BLaER1 (cell line): ENCODE measurements at regions not wholly inside any gene's neighbourhood (a gene's known extent, or its start where the extent isn't known, plus 50 kb on each side); places are given as distances from the start of the nearest gene placed in this dataset.
A peak's percentile ranks its signal among the peaks of the same experiment; 100 is the strongest.
"Not testable (repeated sequence)": the region's sequence is repeated elsewhere in the genome, so short reads cannot be mapped to it uniquely, and the experiment has no call there.

Experiments
- H3K27ac ChIP-seq: shearing (Covaris generic); formaldehyde crosslinking; 2 replicates; pipeline ENCODE4 v1.8.1; 2022
- H3K27me3 ChIP-seq: shearing (Covaris generic); formaldehyde crosslinking; 2 replicates; pipeline ENCODE4 v1.8.1; 2022
- H3K36me3 ChIP-seq: shearing (Covaris generic); formaldehyde crosslinking; 2 replicates; pipeline ENCODE4 v1.8.1; 2022
- H3K4me1 ChIP-seq: shearing (Covaris generic); formaldehyde crosslinking; 2 replicates; pipeline ENCODE4 v1.8.1; 2022
- H3K4me2 ChIP-seq: shearing (Covaris generic); formaldehyde crosslinking; 2 replicates; pipeline ENCODE4 v1.8.1; 2022
- H3K4me3 ChIP-seq: shearing (Covaris generic); formaldehyde crosslinking; 2 replicates; pipeline ENCODE4 v1.8.1; 2022
- H3K9ac ChIP-seq: shearing (Covaris generic); formaldehyde crosslinking; 2 replicates; pipeline ENCODE4 v1.8.1; 2022
- H3K9me3 ChIP-seq: shearing (Covaris generic); formaldehyde crosslinking; 2 replicates; pipeline ENCODE4 v1.8.1; 2022
- H4K20me1 ChIP-seq: shearing (Covaris generic); formaldehyde crosslinking; 2 replicates; pipeline ENCODE4 v1.8.1; 2022
- Cebpa-rat ChIP-seq: shearing (Covaris generic); IDR thresholded peaks from 2 replicates; pipeline ENCODE4 v1.8.1; 2022

- Histone ChIP-seq H3K36me3 (no peaks in the 10 kb centered on the region), H3K4me3 (no peak overlapping the region), H3K9me3 (no peaks in the 10 kb centered on the region), H3K4me2 (0 out of 2 replicates have a peak overlapping the region, but pooled peaks have one; percentile 99), H4K20me1 (peaks cover 12% of the 10 kb centered on the region), H3K4me1 (peaks cover 83% of the 10 kb centered on the region), H3K27ac (no peak overlapping the region), H3K9ac (no peak overlapping the region), H3K27me3 (no peaks in the 10 kb centered on the region)
- no peak for TF ChIP-seq Cebpa-rat
Measured at GRCh38 chr6:170093658-170094596, 197.0 kb downstream of the DLL1 start.

- peak overlapping the region; percentile 99; the same call in 1 of the 2 replicates for H3K4me2 ChIP-seq
- TF ChIP-seq Cebpa-rat, result no peak
- H3K27ac ChIP-seq, result no peak overlapping the region
- H3K9me3 ChIP-seq, result no peaks in the 10 kb centered on the region
- H3K27me3 ChIP-seq, result no peaks in the 10 kb centered on the region
- no peak overlapping the region for H3K4me3 ChIP-seq
- H3K36me3 ChIP-seq, result no peaks in the 10 kb centered on the region
- H3K9ac ChIP-seq, result no peak overlapping the region
- H3K4me1 ChIP-seq, result peaks cover 89% of the 10 kb centered on the region
- peaks cover 16% of the 10 kb centered on the region for H4K20me1 ChIP-seq
Measured at GRCh38 chr6:170093276-170093657, 197.6 kb downstream of the DLL1 start.

GRCh38 chr6:170092826-170093225 is 198.1 kb downstream of the DLL1 start:
- Histone ChIP-seq H3K9me3 (no peaks in the 10 kb centered on the region), H3K4me2 (peak overlapping the region; percentile 99), H3K27ac (no peak overlapping the region), H3K9ac (no peak overlapping the region), H4K20me1 (peaks cover 16% of the 10 kb centered on the region), H3K4me3 (no peak overlapping the region), H3K4me1 (peaks cover 91% of the 10 kb centered on the region), H3K27me3 (no peaks in the 10 kb centered on the region), H3K36me3 (no peaks in the 10 kb centered on the region)
- TF ChIP-seq Cebpa-rat, result no peak

GRCh38 chr6:170091639-170092579 is 199.0 kb downstream of the DLL1 start:
- no peaks in the 10 kb centered on the region for H3K36me3 ChIP-seq
- no peak overlapping the region; the same call in 1 of the 2 replicates for H3K27ac ChIP-seq
- H3K27me3 ChIP-seq, result no peaks in the 10 kb centered on the region
- peaks cover 16% of the 10 kb centered on the region for H4K20me1 ChIP-seq
- H3K4me1 ChIP-seq, result peaks cover 82% of the 10 kb centered on the region
- H3K4me2 ChIP-seq, result peak overlapping the region; percentile 99
- no peaks in the 10 kb centered on the region for H3K9me3 ChIP-seq
- no peak overlapping the region for H3K4me3 ChIP-seq
- TF ChIP-seq Cebpa-rat, result no peak
- 0 out of 2 replicates have a peak overlapping the region, but pooled peaks have one; percentile 19 for H3K9ac ChIP-seq

GRCh38 chr6:170091000-170091638 is 199.8 kb downstream of the DLL1 start:
- Histone ChIP-seq H3K9me3 (no peaks in the 10 kb centered on the region), H3K4me2 (peak overlapping the region; percentile 99), H3K27ac (peak overlapping the region; percentile 22; the same call in 1 of the 2 replicates), H3K36me3 (no peaks in the 10 kb centered on the region), H4K20me1 (peaks cover 16% of the 10 kb centered on the region), H3K9ac (peak overlapping the region; percentile 19; the same call in 1 of the 2 replicates), H3K27me3 (no peaks in the 10 kb centered on the region), H3K4me3 (no peak overlapping the region), H3K4me1 (peaks cover 82% of the 10 kb centered on the region)
- TF ChIP-seq Cebpa-rat, result no peak

- no peaks in the 10 kb centered on the region for H3K36me3 ChIP-seq
- peaks cover 16% of the 10 kb centered on the region for H4K20me1 ChIP-seq
- TF ChIP-seq Cebpa-rat, result no peak
- 0 out of 2 replicates have a peak overlapping the region, but pooled peaks have one; percentile 22 for H3K27ac ChIP-seq
- H3K27me3 ChIP-seq, result no peaks in the 10 kb centered on the region
- H3K4me3 ChIP-seq, result no peak overlapping the region
- H3K4me2 ChIP-seq, result peak overlapping the region; percentile 99
- H3K9ac ChIP-seq, result no peak overlapping the region
- no peaks in the 10 kb centered on the region for H3K9me3 ChIP-seq
- peaks cover 81% of the 10 kb centered on the region for H3K4me1 ChIP-seq
Measured at GRCh38 chr6:170090561-170090960, 200.3 kb downstream of the DLL1 start.

- Histone ChIP-seq H3K4me2 (peak overlapping the region; percentile 99), H3K4me1 (peaks cover 75% of the 10 kb centered on the region), H3K9ac (peak overlapping the region; percentile 58), H3K36me3 (no peaks in the 10 kb centered on the region), H4K20me1 (peaks cover 16% of the 10 kb centered on the region), H3K27me3 (no peaks in the 10 kb centered on the region), H3K4me3 (peak overlapping the region; percentile 52; the same call in 1 of the 2 replicates), H3K9me3 (no peaks in the 10 kb centered on the region), H3K27ac (peak overlapping the region; percentile 83)
- no peak for TF ChIP-seq Cebpa-rat
Measured at GRCh38 chr6:170089963-170090362, 200.9 kb downstream of the DLL1 start.

- H3K4me1 ChIP-seq, result peaks cover 69% of the 10 kb centered on the region
- no peaks in the 10 kb centered on the region for H3K9me3 ChIP-seq
- H4K20me1 ChIP-seq, result peaks cover 16% of the 10 kb centered on the region
- TF ChIP-seq Cebpa-rat, result no peak
- H3K27me3 ChIP-seq, result no peaks in the 10 kb centered on the region
- H3K4me3 ChIP-seq, result peak overlapping the region; percentile 52
- H3K36me3 ChIP-seq, result no peaks in the 10 kb centered on the region
- peak overlapping the region; percentile 83 for H3K27ac ChIP-seq
- peak overlapping the region; percentile 58; the same call in 1 of the 2 replicates for H3K9ac ChIP-seq
- H3K4me2 ChIP-seq, result peak overlapping the region; percentile 99
Measured at GRCh38 chr6:170088582-170088955, 202.3 kb downstream of the DLL1 start.

GRCh38 chr6:170087941-170088581 is 202.8 kb downstream of the DLL1 start:
- Histone ChIP-seq H3K4me1 (peaks cover 64% of the 10 kb centered on the region), H4K20me1 (peaks cover 16% of the 10 kb centered on the region), H3K4me3 (peak overlapping the region; percentile 52), H3K4me2 (peak overlapping the region; percentile 99), H3K9ac (peak overlapping the region; percentile 58), H3K27me3 (no peaks in the 10 kb centered on the region), H3K36me3 (no peaks in the 10 kb centered on the region), H3K27ac (peak overlapping the region; percentile 83), H3K9me3 (no peaks in the 10 kb centered on the region)
- no peak for TF ChIP-seq Cebpa-rat

- not testable (repeated sequence) for H3K4me3 ChIP-seq, H3K9me3 ChIP-seq, H3K27ac ChIP-seq
Measured at GRCh38 chr6:170087421-170087780, 203.5 kb downstream of the DLL1 start.

More at GRCh38 chr6:170087421-170087780, 203.5 kb downstream of the DLL1 start:
- H3K36me3 ChIP-seq, H3K27me3 ChIP-seq, H3K9ac ChIP-seq, H3K4me2 ChIP-seq: not testable (repeated sequence)
- Histone ChIP-seq H4K20me1 (peaks cover 16% of the 10 kb centered on the region), H3K4me1 (peaks cover 64% of the 10 kb centered on the region)
